NCI-H2029 (cell line): ENCODE measurements at regions not wholly inside any gene's neighbourhood (a gene's known extent, or its start where the extent isn't known, plus 50 kb on each side); places are given as distances from the start of the nearest gene placed in this dataset.

Source experiments
- DNase-seq: peaks from one replicate; lab custom pipeline; 2025; lab: John Stamatoyannopoulos, UW

DNA sequence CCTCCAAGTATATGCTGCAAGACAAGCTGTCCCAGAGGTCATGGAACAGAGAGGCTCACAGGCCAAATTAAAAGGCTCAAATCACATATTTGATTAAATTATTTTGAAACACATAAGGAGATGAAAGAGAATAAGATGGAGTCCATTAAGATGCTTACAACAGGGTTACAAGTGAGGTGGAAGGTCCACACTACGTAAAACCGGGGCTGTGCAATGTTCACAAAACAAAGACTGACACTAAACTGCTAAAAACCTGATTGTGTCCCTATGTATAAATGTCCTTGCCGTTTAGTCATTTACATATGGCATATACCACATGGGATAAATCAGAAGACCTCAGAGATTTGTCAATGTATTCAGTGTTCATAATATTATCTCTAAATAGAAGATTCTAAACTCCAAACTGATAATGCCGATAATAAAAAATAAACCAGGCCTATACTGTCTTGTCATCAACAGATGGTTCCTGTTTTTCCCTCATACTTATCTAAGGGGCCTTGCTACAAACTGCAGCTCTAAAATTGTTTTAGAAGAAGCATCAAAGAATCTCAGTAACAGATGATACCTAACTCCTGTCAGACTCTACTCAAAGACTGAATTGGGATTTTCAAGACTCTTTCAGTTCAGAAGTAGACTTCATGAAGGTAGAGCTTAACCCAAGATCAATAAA, 51.8 kb upstream of the RIPOR2 start:
- DNase-seq: no peak

DNA sequence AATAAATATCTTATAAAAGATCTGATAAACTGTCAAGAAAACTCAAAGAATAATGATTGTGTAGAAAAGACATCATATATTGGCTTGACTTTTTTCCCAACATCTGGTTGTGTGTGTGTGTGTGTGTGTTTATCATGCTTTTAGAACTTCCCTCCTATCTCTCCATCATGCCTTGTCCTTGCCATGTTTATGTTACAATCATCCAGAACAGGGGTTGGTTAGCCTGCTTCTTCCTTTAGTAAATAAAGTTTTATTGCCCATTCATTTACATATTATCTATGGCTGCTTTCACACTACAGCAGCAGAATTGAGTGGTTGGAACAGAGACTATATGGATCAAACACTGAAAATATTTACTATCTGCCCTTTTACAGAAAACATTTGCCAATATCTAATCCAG, 52.8 kb upstream of the RIPOR2 start:
- DNase-seq: no peak

DNA sequence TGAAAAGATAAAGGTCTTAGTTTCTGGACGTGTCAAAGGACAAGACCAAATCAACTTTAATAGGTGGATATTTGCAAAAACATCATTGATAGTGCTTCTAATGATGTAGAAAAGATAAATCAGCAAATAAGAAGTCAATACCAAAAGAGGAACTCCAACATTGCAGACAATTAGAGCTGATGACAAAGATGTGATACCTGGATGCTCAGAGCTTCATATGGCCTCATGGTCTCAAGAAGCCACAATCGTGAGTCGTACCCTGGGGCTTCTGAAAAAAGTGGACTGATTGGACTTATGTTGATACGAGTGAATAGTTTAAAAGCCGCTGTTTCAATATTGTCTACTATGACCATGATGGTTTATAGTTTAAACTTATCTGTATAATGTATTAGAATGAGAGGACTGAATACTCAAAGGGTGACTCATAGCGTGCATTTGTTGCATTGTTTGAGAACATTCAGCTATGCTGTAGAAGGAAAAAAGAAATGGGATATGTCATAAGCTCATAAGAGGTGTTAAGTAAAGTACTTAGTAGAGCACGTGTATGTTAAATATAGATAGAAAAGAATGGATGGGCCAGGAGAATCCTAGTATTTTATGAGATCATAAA, 54.6 kb upstream of the RIPOR2 start:
- no peak for DNase-seq

GRCh38 chr6:24990944-24991809, 55.4 kb upstream of the RIPOR2 start:
- no peak for DNase-seq

- DNase-seq: peak; percentile 61
These were observed 56.2 kb upstream of the RIPOR2 start for GRCh38 chr6:24991810-24992467.

GRCh38 chr6:24994812-24995211, 59.1 kb upstream of the RIPOR2 start:
- no peak for DNase-seq

DNA sequence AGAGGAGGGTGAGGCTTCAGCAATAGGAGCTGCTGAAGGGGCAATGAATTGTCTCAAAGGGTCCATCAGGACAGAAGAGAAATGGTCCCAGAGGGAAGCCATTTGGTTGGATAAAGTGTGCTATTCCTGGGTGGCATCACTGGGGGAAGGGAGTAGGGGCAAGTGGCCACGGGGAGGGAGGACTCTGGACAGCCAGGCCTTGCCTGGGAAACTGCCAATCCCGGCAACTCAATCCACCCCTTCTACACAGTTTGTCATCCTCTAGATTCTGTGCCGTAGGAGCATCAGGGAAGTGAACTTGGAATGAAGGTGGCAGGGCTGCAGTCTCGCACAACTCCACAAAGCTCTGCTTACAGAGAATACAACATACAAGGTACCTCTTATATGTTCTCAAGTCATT, 59.5 kb upstream of the RIPOR2 start:
- DNase-seq: no peak

DNA sequence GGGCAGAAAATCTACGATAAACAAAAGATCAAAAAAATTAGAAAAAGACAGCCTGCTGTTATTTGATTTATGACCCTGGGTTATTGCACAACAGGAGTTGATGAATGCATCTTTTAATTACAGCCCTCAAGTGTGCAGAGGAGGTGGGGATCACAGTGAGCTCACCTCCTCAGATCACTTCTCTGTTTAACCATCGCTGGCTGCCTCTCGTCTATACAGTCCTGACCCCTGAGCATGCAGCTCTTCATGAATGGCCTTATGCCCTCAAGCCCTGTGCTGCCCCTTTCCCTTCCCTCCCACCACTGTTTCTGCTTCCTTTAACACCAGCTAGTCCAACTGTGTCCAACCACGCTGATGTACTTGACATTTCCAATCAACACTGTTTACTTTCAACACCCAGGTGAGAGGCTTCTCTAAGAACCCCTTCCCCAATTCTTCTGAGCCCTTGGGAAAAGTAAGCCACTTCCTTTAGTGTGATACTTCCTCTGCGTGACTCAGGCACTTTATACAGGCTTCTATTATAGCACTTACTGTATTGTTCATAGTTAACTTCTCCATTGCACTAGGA, 60.6 kb upstream of the RIPOR2 start:
- no peak for DNase-seq

DNA sequence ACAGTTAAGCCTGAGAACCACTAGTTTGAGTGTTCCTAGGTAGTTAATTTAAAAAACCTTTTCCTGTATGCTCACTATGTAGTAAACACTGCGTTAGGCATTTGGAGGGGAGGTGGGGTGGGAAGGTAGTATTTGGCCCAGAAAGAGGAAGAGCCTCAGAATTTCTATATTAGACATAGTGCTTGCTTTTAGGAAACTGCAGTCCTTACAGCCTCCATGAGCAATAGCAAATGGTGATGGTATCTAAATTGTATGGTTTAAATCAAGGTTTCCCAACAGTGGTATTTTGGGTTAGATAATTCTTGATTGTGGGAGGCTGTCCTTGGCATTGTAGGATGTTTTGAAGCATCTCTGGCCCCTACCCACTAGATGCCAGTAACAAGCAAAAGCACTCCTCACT, 61.5 kb upstream of the RIPOR2 start:
- DNase-seq: no peak

- no peak for DNase-seq
These were observed 62.1 kb upstream of the RIPOR2 start for GRCh38 chr6:24997905-24998304.

- no peak for DNase-seq
These were observed 66.7 kb upstream of the RIPOR2 start for GRCh38 chr6:25002326-25003091.

DNA sequence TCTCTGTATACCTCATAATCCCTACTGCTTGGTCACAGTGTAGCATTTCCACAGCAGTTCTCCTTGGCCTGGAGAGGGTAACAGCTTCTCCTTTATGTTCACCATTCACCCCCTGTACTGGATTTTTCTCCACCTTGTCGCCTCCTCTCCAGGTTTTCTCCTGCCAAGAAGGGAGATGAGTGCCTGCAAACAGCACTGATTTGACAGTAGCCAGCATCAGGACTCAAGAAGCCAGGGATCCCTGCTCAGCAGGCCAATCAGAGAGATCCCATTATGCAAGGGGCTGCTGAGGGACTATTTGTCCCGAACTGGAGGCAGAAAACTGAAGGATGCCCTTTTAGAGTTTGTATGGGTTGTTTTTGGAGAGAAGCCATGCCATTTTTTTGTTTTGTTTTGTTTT, 68.6 kb upstream of the RIPOR2 start:
- no peak for DNase-seq

DNA sequence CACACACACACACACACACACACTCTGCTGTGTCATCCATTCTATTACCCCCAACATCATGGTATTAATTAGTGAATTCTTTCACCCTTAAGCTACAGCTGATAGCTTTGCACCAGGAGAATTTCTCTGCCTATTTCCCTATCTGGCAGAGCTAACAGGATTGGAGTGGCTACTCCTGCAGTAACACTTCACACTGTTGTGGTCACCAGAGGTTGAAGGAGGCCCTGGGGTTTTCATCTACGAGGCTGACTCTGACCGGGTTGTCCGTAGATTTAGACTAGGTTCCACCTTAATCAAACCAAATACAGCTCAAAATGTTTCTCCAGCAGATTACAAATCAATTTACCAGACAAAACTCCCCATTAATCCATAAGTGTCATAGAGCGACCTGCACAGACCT, 69.2 kb upstream of the RIPOR2 start:
- peak; percentile 32 for DNase-seq

DNA sequence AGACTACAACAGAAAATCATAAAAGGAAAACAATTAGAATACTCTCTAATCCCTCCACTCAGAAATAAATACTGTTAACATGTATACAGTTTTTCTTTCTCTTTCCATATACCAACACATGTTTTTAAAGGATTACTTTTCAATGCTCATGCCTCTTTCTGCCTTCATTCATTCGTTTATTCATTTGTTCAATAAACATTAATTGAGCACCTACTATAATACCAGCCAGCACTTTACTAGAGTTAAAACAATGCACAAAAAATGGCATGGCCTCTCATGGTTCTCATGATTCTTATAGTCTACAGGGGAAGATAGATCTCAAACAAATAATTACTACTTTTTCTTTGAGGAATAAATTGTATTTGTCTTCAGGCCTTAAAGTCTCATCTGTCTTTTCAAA, 70.3 kb upstream of the RIPOR2 start:
- DNase-seq: no peak

- DNase-seq: peak; percentile 78
These were observed 70.8 kb upstream of the RIPOR2 start for GRCh38 chr6:25006565-25007001.

- DNase-seq: no peak
These were observed 71.5 kb upstream of the RIPOR2 start for GRCh38 chr6:25007269-25007699.

DNA sequence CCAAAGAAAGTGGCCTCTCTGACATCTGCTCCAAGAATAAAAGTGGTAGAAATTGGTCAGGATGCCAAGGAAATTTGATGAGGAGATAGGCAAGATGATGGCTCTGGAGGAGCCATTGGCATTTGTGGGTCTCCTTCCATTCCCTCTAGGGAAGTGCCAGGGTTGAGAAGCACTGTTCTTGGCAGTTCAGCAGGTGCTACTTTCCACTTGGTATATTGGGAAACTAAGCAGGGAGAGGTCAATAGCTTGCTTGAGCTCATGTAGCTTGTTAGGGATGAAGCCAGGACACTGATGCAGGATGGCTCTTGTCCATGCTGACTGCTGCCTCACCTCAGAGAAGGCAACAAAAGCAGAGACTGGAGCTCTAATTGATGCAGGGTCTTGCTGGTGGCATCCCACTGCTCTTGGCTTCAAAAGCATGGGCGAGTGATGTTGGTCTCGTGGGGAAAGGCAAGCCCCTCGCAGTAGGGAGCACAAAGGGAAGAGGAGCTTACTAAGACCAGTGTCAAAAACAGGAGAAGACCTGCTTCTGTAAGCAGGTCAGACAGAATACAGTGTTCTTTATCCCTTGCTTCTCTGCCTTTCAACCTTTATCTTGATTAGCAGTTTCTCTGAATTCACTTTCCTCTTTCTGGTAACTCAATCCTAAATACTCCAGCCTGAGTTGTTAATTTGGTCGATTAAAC, 73.1 kb upstream of the RIPOR2 start:
- DNase-seq: no peak

DNA sequence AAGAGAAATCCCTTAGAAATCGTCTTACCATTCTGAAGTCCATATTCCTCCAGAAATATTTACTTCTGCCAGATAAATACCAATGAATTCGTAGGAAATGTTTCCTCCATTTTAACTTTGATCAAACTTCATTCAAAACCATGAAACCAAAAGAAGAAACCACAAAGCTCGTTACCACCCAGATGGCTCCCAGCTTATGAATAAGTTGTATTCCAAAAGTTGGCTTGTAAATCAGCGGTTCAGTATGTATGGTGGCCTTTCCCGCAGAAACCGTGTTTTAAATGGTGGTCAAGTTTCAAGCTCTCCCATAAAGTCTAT, 73.6 kb upstream of the RIPOR2 start:
- no peak for DNase-seq

- no peak for DNase-seq
These were observed 74.4 kb upstream of the RIPOR2 start for GRCh38 chr6:25010176-25010575.

DNA sequence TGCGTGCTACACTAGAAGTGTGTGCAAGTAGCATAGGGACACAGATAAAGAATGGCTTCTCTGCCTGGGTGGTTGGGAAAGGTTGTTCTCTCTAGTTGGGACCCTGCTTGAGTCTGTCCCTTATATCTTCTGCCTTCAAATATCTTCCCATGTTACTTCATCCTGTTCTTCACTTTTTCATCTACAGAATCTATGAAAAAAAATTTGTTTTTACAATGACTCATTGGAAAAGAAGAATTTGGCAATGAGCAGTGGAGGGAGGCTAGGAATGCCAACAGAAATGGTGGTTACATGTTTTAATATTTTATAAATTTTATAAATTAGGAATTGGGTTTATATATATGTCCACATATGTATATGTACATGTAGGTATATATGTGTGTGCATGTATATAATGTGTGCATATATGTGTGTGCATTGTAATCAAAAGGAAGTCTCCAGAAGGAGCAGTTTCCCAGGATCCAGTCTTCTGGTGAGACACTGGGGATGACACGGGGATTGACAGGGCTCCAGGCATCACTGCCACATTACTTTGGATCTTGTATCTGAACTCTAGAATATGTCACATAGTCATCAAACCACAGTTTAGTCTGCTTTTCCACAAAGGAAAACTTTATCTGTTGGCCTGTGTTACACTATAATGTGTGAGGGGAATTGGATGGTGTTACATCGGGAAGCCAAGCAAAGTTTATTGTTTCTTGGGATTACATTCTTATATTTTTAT, 75.3 kb upstream of the RIPOR2 start:
- no peak for DNase-seq
